Endothelial cell of umbilical vein (primary cell): ENCODE measurements at regions not wholly inside any gene's neighbourhood (a gene's known extent, or its start where the extent isn't known, plus 50 kb on each side); places are given as distances from the start of the nearest gene placed in this dataset.

Source experiments
- BruUV-seq: library from RNA; stranded (reverse); fragments of 400-500 nt; replicated peaks from 2 replicates; lab custom pipeline; 2021; lab: Mats Ljungman, UMichigan
- CTCF ChIA-PET: fragments of 300-600, 350-600 bp; sonication (Branson Sonifier 250); formaldehyde crosslinking; loops from one replicate; lab custom pipeline; 2021; ENCODE audit warnings: antibody characterized with exemption, inconsistent platforms; lab: Charles Lee
- POLR2A ChIA-PET: fragments of 300-600, 350-600 bp; sonication (Branson Sonifier 250); formaldehyde crosslinking; loops from one replicate; lab custom pipeline; 2021; ENCODE audit warnings: antibody characterized with exemption, inconsistent platforms; lab: Charles Lee
- DNase-seq: peaks from one replicate; pipeline ENCODE4 v3.0.0-alpha.2; 2011; ENCODE audit warnings: low read depth, low spot score
- FAIRE-seq: peaks from 2 replicates; lab custom pipeline; 2011; peaks lifted over from hg19 to GRCh38; lab: Jason Lieb, UNC
- H2AFZ ChIP-seq: 2 replicates; pipeline ENCODE4 v1.6.0; 2012; ENCODE audit warnings: low read depth, low read length, control low read depth, inconsistent platforms
- H3K27ac ChIP-seq: 2 replicates; pipeline ENCODE4 v1.5.1; 2011; ENCODE audit warnings: low read depth, mild to moderate bottlenecking, control low read depth, low read length, moderate library complexity; ENCODE audit not compliant: insufficient read depth
- H3K27me3 ChIP-seq, 2 experiments: 2 replicates each; pipeline versions ENCODE4 v1.6.0 to v1.6.1; 2011; ENCODE audit warnings: low read length in 2 of 2, mixed read lengths in 1 of 2; ENCODE audit not compliant: control insufficient read depth in 2 of 2, insufficient read depth in 2 of 2
- H3K36me3 ChIP-seq, 2 experiments: 2 replicates in 1 of 2; 3 replicates in 1 of 2; pipeline ENCODE4 v1.5.1; 2011; ENCODE audit warnings: low read length in 2 of 2, mild to moderate bottlenecking in 1 of 2, moderate library complexity in 1 of 2; ENCODE audit not compliant: control insufficient read depth in 2 of 2, insufficient read depth in 2 of 2; ENCODE audit errors: extremely low read depth in 1 of 2
- H3K4me1 ChIP-seq: 3 replicates; pipeline ENCODE4 v1.5.1; 2011; ENCODE audit warnings: mild to moderate bottlenecking, low read length; ENCODE audit not compliant: control insufficient read depth, insufficient read depth; ENCODE audit errors: extremely low read depth
- H3K4me2 ChIP-seq: 2 replicates; pipeline ENCODE4 v1.6.1; 2011; ENCODE audit warnings: low read length, control low read depth, mixed read lengths; ENCODE audit not compliant: insufficient read depth
- H3K4me3 ChIP-seq, 3 experiments: fragments of 200-600 bp in 1 of 3; sonication (generic), shearing (Covaris generic) in 1 of 3; replicated peaks in 1 of 3; 2 replicates each; pipeline ENCODE4 v1.5.1; 2011 to 2016; ENCODE audit warnings: control low read depth in 3 of 3, low read length in 3 of 3, mild to moderate bottlenecking in 2 of 3, inconsistent platforms in 1 of 3, low read depth in 1 of 3, moderate library complexity in 1 of 3; ENCODE audit not compliant: insufficient read depth in 1 of 3
- H3K79me2 ChIP-seq: 2 replicates; pipeline ENCODE4 v1.6.0; 2012; ENCODE audit warnings: low read length, inconsistent platforms; ENCODE audit not compliant: control insufficient read depth, insufficient read depth
- H3K9ac ChIP-seq: replicated peaks from 2 replicates; pipeline ENCODE3; 2011; ENCODE audit warnings: low read length, control low read depth; ENCODE audit not compliant: insufficient read depth; ENCODE audit errors: extremely low read depth
- H3K9me1 ChIP-seq: replicated peaks from 3 replicates; pipeline ENCODE4 v1.6.0; 2011; ENCODE audit warnings: mild to moderate bottlenecking, low read length; ENCODE audit not compliant: control insufficient read depth, insufficient read depth; ENCODE audit errors: extremely low read depth
- H3K9me3 ChIP-seq: replicated peaks from 2 replicates; pipeline ENCODE4 v1.5.1; 2012; ENCODE audit warnings: low read length, inconsistent platforms; ENCODE audit not compliant: control insufficient read depth, insufficient read depth
- H4K20me1 ChIP-seq: replicated peaks from 2 replicates; pipeline ENCODE3; 2011; ENCODE audit warnings: mild to moderate bottlenecking, low read length; ENCODE audit not compliant: control insufficient read depth, insufficient read depth; ENCODE audit errors: extremely low read depth
- CTCF ChIP-seq, 2 donors: IDR thresholded peaks; 1 replicate in 1 of 2; 2 replicates in 1 of 2; pipeline ENCODE4 v1.5.1; 2011; ENCODE audit warnings: low read length in 2 of 2, mild to moderate bottlenecking in 2 of 2, moderate library complexity in 2 of 2, control low read depth in 1 of 2, inconsistent platforms in 1 of 2, low read depth in 1 of 2; ENCODE audit not compliant: insufficient read depth in 1 of 2; ENCODE audit errors: extremely low read depth in 1 of 2
- EZH2 ChIP-seq: IDR thresholded peaks from 2 replicates; pipeline ENCODE4 v1.6.1; 2012; ENCODE audit warnings: borderline replicate concordance, low read depth, mild to moderate bottlenecking, moderate library complexity, low read length, inconsistent platforms; ENCODE audit not compliant: severe bottlenecking
- FOS ChIP-seq: IDR thresholded peaks from 2 replicates; pipeline ENCODE4 v1.6.1; 2011; ENCODE audit warnings: mild to moderate bottlenecking, low read length, moderate library complexity, borderline replicate concordance; ENCODE audit not compliant: insufficient read depth
- GATA2 ChIP-seq: IDR thresholded peaks from 2 replicates; pipeline ENCODE4 v1.7.0; 2011; ENCODE audit warnings: low read depth, mild to moderate bottlenecking, moderate library complexity, mixed read lengths, low read length; ENCODE audit not compliant: insufficient read length, insufficient read depth
- JUN ChIP-seq: IDR thresholded peaks from 2 replicates; pipeline ENCODE4 v1.6.1; 2011; ENCODE audit warnings: borderline replicate concordance, low read depth; ENCODE audit not compliant: insufficient read length, insufficient read depth
- MAX ChIP-seq: IDR thresholded peaks from 2 replicates; pipeline ENCODE4 v1.6.1; 2011; ENCODE audit not compliant: insufficient read depth, insufficient read length
- MYC ChIP-seq: IDR thresholded peaks from one replicate; pipeline ENCODE4 v1.6.1; 2011; ENCODE audit warnings: mild to moderate bottlenecking, low read depth, low read length
- POLR2A ChIP-seq: IDR thresholded peaks from 2 replicates; pipeline ENCODE4 v1.6.1; 2012; ENCODE audit warnings: low read depth, mild to moderate bottlenecking, control low read depth, low read length
- POLR2AphosphoS5 ChIP-seq: IDR thresholded peaks from 2 replicates; pipeline ENCODE4 v1.6.1; 2012; ENCODE audit warnings: low read depth, mild to moderate bottlenecking, control low read depth, low read length, moderate library complexity; ENCODE audit not compliant: insufficient read depth
- dilution Hi-C: fragments of 300-500 bp; cut with MboI; formaldehyde crosslinking; loops from one replicate; pipeline ENCODE4 v1.15.0; 2019; ENCODE audit warnings: low sequenced_read_pairs; ENCODE audit not compliant: extremely low pct_ligation_motif_present
- intact Hi-C: fragments of 100-400 bp; cut with micrococcal nuclease; formaldehyde crosslinking; loops from one replicate; pipeline ENCODE4 v1.10.0; 2022

- Histone ChIP-seq H3K9ac (no peak overlapping the region), H3K36me3 (no peaks in the 10 kb centered on the region), H2AFZ (no peak overlapping the region), H4K20me1 (no peaks in the 10 kb centered on the region), H3K9me3 (no peaks in the 10 kb centered on the region), H3K4me2 (no peak overlapping the region), H3K4me1 (peaks cover 8% of the 10 kb centered on the region), H3K9me1 (no peaks in the 10 kb centered on the region), H3K27me3 (no peaks in the 10 kb centered on the region), H3K4me3 (no peak overlapping the region), H3K79me2 (no peaks in the 10 kb centered on the region), H3K27ac (no peak overlapping the region)
- ChIA-PET CTCF (interaction anchor here (2.0 kb wide), 1 partner anchor 33 kb away, joined by 5 read pairs; no protein-coding TSS in a partner anchor), POLR2A (interaction anchor here (0.6 kb wide), 1 partner anchor 1112 kb away, joined by 3 read pairs; no protein-coding TSS in a partner anchor)
- intact Hi-C loops, result no loop called here
- TF ChIP-seq JUN, result no peak
- no peak for TF ChIP-seq EZH2
- no peak for TF ChIP-seq POLR2A
- no peak for TF ChIP-seq CTCF (IDR thresholded peaks at IDR 0.05; ENCODE audit: extremely low read depth in 1 of 2, insufficient read depth in 1 of 2, low read depth in 1 of 2, low read length in 2 of 2)
- TF ChIP-seq POLR2AphosphoS5, result no peak
- no peak for TF ChIP-seq GATA2
- TF ChIP-seq MYC, result no peak
- TF ChIP-seq FOS, result peak; percentile 43
- no peak for TF ChIP-seq MAX
- FAIRE-seq, result no peak
- dilution Hi-C loops, result no loop called here
- no TSS peak for BruUV-seq
- no peak for DNase-seq
These were observed 365.9 kb downstream of the PLK2 start for GRCh38 chr5:58094031-58094430.
